GM23338 (cell line): ENCODE measurements at regions not wholly inside any gene's neighbourhood (a gene's known extent, or its start where the extent isn't known, plus 50 kb on each side); places are given as distances from the start of the nearest gene placed in this dataset.
A peak's percentile ranks its signal among the peaks of the same experiment; 100 is the strongest.

Experiments
- ATAC-seq: fragments of 200-7000 bp; cut with Tn5 transposase; 3 replicates; pipeline ENCODE4 v1.9.1; 2020
- DNase-seq: peaks from one replicate; pipeline ENCODE4 v3.0.0-alpha.2; 2015; ENCODE audit warnings: low spot score
- H2AFZ ChIP-seq: fragments of 200-600 bp; sonication (generic); 2 replicates; pipeline ENCODE4 v1.8.0; 2016; ENCODE audit warnings: antibody characterized with exemption, mild to moderate bottlenecking, moderate library complexity
- H3F3A ChIP-seq: fragments of 200-600 bp; sonication (generic); replicated peaks from 2 replicates; pipeline ENCODE4 v1.8.0; 2017; ENCODE audit warnings: antibody characterized with exemption, mixed run types, low read depth
- H3K27ac ChIP-seq: fragments of 200-600 bp; sonication (generic); 2 replicates; pipeline ENCODE4 v1.6.1; 2016; ENCODE audit warnings: low read depth
- H3K27me3 ChIP-seq: fragments of 200-600 bp; sonication (generic); 2 replicates; pipeline ENCODE4 v1.8.0; 2016; ENCODE audit warnings: mild to moderate bottlenecking, mixed run types, moderate library complexity; ENCODE audit not compliant: insufficient read depth
- H3K36me3 ChIP-seq: fragments of 200-600 bp; sonication (generic); 2 replicates; pipeline ENCODE4 v1.8.0; 2016; ENCODE audit warnings: mild to moderate bottlenecking; ENCODE audit not compliant: insufficient read depth
- H3K4me1 ChIP-seq: fragments of 200-600 bp; sonication (generic); 2 replicates; pipeline ENCODE4 v1.8.0; 2016; ENCODE audit warnings: mild to moderate bottlenecking, moderate library complexity; ENCODE audit not compliant: insufficient read depth
- H3K4me2 ChIP-seq: fragments of 200-600 bp; sonication (generic); 2 replicates; pipeline ENCODE4 v1.7.1; 2017; ENCODE audit warnings: mixed run types
- H3K4me3 ChIP-seq: fragments of 200-600 bp; sonication (generic); 2 replicates; pipeline ENCODE4 v1.6.1; 2016; ENCODE audit warnings: mixed run types
- H3K79me2 ChIP-seq: fragments of 200-600 bp; sonication (generic); replicated peaks from 2 replicates; pipeline ENCODE4 v1.8.0; 2017; ENCODE audit warnings: mild to moderate bottlenecking; ENCODE audit not compliant: insufficient read depth
- H3K9me2 ChIP-seq: fragments of 200-600 bp; sonication (generic); 2 replicates; pipeline ENCODE4 v1.8.0; 2017; ENCODE audit not compliant: insufficient read depth
- H4K20me1 ChIP-seq: fragments of 200-600 bp; sonication (generic); replicated peaks from 2 replicates; pipeline ENCODE4 v1.8.0; 2017; ENCODE audit warnings: mild to moderate bottlenecking; ENCODE audit not compliant: insufficient read depth
- H3K27ac Mint-ChIP-seq: 2 replicates; pipeline ENCODE4 v1.8.0; 2020; ENCODE audit warnings: inconsistent platforms, mild to moderate bottlenecking, moderate library complexity, mixed read lengths
- H3K27me3 Mint-ChIP-seq: 3 replicates; pipeline ENCODE4 v1.8.0; 2022; ENCODE audit warnings: low read depth, mild to moderate bottlenecking, moderate library complexity, mixed read lengths, inconsistent platforms; ENCODE audit not compliant: insufficient read depth, poor library complexity
- H3K36me3 Mint-ChIP-seq: 3 replicates; pipeline ENCODE4 v1.8.0; 2021; ENCODE audit warnings: low read depth, mild to moderate bottlenecking, inconsistent platforms, moderate library complexity, mixed read lengths
- H3K4me1 Mint-ChIP-seq: 3 replicates; pipeline ENCODE4 v1.8.0; 2020; ENCODE audit warnings: mild to moderate bottlenecking, inconsistent platforms, mixed read lengths
- H3K4me3 Mint-ChIP-seq: 3 replicates; pipeline ENCODE4 v1.8.0; 2021; ENCODE audit warnings: moderate library complexity, mild to moderate bottlenecking, inconsistent platforms, mixed read lengths
- H3K9me3 Mint-ChIP-seq: 3 replicates; pipeline ENCODE4 v1.8.0; 2020; ENCODE audit warnings: moderate library complexity, mild to moderate bottlenecking, inconsistent platforms, mixed read lengths
- CREB1 ChIP-seq: fragments of 250-450 bp; sonication (Bioruptor Pico); IDR thresholded peaks from 2 replicates; pipeline ENCODE4 v1.5.0; 2020; ENCODE audit warnings: low read depth, mild to moderate bottlenecking, moderate library complexity
- EZH2 ChIP-seq: fragments of 200-600 bp; sonication (generic); IDR thresholded peaks from one replicate; pipeline ENCODE4 v1.8.0; 2017; ENCODE audit warnings: antibody characterized with exemption, mild to moderate bottlenecking, low read depth; ENCODE audit not compliant: unreplicated experiment
- EZH2phosphoT487 ChIP-seq: fragments of 200-600 bp; sonication (generic); IDR thresholded peaks from one replicate; pipeline ENCODE4 v1.8.1; 2018; ENCODE audit warnings: antibody characterized with exemption; ENCODE audit not compliant: unreplicated experiment
- JUNB ChIP-seq: IDR thresholded peaks from one replicate; pipeline ENCODE4 v1.6.1; 2016; ENCODE audit warnings: antibody characterized with exemption; ENCODE audit not compliant: unreplicated experiment
- NANOG ChIP-seq: IDR thresholded peaks from 2 replicates; pipeline ENCODE4 v1.6.1; 2016; ENCODE audit warnings: antibody characterized with exemption, borderline replicate concordance
- POLR2AphosphoS5 ChIP-seq: IDR thresholded peaks from 2 replicates; pipeline ENCODE4 v1.6.1; 2016; ENCODE audit warnings: antibody characterized with exemption, low read depth
- STAT1 ChIP-seq: IDR thresholded peaks from one replicate; pipeline ENCODE4 v1.6.1; 2016; ENCODE audit warnings: antibody characterized with exemption; ENCODE audit not compliant: unreplicated experiment
- ZNF114 ChIP-seq: fragments of 250-450 bp; sonication (Bioruptor Pico); IDR thresholded peaks from 2 replicates; pipeline ENCODE4 v1.5.0; 2020; ENCODE audit warnings: mild to moderate bottlenecking, moderate library complexity
- ZNF331 ChIP-seq: fragments of 250-450 bp; sonication (Bioruptor Pico); IDR thresholded peaks from 2 replicates; pipeline ENCODE4 v1.5.0; 2020; ENCODE audit warnings: low read depth, mild to moderate bottlenecking, moderate library complexity
- TF ChIP-seq, protein P1 (sequence below): IDR thresholded peaks from one replicate; pipeline ENCODE4 v1.6.1; 2018; ENCODE audit warnings: antibody characterized with exemption; ENCODE audit not compliant: unreplicated experiment
- TF ChIP-seq, protein P2 (sequence below), 2 experiments: fragments of 200-600 bp in 1 of 2; sonication (generic) in 1 of 2; conservative IDR thresholded peaks; 2 replicates each; pipeline versions ENCODE4 v1.5.1 to v1.6.1; 2016 to 2017; ENCODE audit warnings: antibody characterized with exemption in 2 of 2, low read depth in 2 of 2, mild to moderate bottlenecking in 2 of 2, moderate library complexity in 1 of 2
- TF ChIP-seq, protein P3 (sequence below): fragments of 250-450 bp; sonication (Bioruptor Pico); IDR thresholded peaks from 2 replicates; pipeline ENCODE4 v1.5.0; 2020; ENCODE audit warnings: mild to moderate bottlenecking, moderate library complexity
- TF ChIP-seq, protein P4 (sequence below): IDR thresholded peaks from 2 replicates; pipeline ENCODE4 v1.6.1; 2016; ENCODE audit warnings: antibody characterized with exemption

DNA sequence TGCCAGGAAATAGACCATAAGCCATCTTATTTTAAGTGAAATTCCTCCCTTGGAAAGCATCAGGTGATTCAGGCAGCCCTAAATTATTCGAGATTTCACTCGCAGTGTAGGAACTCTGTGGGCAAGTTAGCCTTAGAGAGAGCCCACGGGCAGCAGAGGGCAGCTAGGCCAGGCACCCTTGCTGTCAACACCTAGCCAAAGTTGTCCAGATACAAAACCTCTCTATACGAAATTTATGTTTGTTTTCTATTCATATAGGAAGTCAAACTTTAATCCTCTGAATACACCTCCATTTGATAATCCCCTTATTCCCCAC, 1043.5 kb downstream of the GATA3 start:
- Mint-ChIP-seq H3K27ac (no peak overlapping the region), H3K4me1 (no peaks in the 10 kb centered on the region), H3K9me3 (no peaks in the 10 kb centered on the region), H3K27me3 (peaks cover 74% of the 10 kb centered on the region), H3K36me3 (no peaks in the 10 kb centered on the region), H3K4me3 (no peak overlapping the region)
- TF ChIP-seq EZH2phosphoT487 (no peak), EZH2 (no peak), CREB1 (CRISPR knock-in tag) (no peak), JUNB (no peak), POLR2AphosphoS5 (no peak), STAT1 (no peak), ZNF114 (CRISPR knock-in tag) (no peak), NANOG (no peak), ZNF331 (no peak)
- TF ChIP-seq, protein P1, sequence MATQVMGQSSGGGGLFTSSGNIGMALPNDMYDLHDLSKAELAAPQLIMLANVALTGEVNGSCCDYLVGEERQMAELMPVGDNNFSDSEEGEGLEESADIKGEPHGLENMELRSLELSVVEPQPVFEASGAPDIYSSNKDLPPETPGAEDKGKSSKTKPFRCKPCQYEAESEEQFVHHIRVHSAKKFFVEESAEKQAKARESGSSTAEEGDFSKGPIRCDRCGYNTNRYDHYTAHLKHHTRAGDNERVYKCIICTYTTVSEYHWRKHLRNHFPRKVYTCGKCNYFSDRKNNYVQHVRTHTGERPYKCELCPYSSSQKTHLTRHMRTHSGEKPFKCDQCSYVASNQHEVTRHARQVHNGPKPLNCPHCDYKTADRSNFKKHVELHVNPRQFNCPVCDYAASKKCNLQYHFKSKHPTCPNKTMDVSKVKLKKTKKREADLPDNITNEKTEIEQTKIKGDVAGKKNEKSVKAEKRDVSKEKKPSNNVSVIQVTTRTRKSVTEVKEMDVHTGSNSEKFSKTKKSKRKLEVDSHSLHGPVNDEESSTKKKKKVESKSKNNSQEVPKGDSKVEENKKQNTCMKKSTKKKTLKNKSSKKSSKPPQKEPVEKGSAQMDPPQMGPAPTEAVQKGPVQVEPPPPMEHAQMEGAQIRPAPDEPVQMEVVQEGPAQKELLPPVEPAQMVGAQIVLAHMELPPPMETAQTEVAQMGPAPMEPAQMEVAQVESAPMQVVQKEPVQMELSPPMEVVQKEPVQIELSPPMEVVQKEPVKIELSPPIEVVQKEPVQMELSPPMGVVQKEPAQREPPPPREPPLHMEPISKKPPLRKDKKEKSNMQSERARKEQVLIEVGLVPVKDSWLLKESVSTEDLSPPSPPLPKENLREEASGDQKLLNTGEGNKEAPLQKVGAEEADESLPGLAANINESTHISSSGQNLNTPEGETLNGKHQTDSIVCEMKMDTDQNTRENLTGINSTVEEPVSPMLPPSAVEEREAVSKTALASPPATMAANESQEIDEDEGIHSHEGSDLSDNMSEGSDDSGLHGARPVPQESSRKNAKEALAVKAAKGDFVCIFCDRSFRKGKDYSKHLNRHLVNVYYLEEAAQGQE: no peak
- TF ChIP-seq, protein P2, sequence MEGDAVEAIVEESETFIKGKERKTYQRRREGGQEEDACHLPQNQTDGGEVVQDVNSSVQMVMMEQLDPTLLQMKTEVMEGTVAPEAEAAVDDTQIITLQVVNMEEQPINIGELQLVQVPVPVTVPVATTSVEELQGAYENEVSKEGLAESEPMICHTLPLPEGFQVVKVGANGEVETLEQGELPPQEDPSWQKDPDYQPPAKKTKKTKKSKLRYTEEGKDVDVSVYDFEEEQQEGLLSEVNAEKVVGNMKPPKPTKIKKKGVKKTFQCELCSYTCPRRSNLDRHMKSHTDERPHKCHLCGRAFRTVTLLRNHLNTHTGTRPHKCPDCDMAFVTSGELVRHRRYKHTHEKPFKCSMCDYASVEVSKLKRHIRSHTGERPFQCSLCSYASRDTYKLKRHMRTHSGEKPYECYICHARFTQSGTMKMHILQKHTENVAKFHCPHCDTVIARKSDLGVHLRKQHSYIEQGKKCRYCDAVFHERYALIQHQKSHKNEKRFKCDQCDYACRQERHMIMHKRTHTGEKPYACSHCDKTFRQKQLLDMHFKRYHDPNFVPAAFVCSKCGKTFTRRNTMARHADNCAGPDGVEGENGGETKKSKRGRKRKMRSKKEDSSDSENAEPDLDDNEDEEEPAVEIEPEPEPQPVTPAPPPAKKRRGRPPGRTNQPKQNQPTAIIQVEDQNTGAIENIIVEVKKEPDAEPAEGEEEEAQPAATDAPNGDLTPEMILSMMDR (conservative IDR thresholded peaks at IDR 0.05; ENCODE audit: low read depth in 2 of 2): no peak
- TF ChIP-seq, protein P3, sequence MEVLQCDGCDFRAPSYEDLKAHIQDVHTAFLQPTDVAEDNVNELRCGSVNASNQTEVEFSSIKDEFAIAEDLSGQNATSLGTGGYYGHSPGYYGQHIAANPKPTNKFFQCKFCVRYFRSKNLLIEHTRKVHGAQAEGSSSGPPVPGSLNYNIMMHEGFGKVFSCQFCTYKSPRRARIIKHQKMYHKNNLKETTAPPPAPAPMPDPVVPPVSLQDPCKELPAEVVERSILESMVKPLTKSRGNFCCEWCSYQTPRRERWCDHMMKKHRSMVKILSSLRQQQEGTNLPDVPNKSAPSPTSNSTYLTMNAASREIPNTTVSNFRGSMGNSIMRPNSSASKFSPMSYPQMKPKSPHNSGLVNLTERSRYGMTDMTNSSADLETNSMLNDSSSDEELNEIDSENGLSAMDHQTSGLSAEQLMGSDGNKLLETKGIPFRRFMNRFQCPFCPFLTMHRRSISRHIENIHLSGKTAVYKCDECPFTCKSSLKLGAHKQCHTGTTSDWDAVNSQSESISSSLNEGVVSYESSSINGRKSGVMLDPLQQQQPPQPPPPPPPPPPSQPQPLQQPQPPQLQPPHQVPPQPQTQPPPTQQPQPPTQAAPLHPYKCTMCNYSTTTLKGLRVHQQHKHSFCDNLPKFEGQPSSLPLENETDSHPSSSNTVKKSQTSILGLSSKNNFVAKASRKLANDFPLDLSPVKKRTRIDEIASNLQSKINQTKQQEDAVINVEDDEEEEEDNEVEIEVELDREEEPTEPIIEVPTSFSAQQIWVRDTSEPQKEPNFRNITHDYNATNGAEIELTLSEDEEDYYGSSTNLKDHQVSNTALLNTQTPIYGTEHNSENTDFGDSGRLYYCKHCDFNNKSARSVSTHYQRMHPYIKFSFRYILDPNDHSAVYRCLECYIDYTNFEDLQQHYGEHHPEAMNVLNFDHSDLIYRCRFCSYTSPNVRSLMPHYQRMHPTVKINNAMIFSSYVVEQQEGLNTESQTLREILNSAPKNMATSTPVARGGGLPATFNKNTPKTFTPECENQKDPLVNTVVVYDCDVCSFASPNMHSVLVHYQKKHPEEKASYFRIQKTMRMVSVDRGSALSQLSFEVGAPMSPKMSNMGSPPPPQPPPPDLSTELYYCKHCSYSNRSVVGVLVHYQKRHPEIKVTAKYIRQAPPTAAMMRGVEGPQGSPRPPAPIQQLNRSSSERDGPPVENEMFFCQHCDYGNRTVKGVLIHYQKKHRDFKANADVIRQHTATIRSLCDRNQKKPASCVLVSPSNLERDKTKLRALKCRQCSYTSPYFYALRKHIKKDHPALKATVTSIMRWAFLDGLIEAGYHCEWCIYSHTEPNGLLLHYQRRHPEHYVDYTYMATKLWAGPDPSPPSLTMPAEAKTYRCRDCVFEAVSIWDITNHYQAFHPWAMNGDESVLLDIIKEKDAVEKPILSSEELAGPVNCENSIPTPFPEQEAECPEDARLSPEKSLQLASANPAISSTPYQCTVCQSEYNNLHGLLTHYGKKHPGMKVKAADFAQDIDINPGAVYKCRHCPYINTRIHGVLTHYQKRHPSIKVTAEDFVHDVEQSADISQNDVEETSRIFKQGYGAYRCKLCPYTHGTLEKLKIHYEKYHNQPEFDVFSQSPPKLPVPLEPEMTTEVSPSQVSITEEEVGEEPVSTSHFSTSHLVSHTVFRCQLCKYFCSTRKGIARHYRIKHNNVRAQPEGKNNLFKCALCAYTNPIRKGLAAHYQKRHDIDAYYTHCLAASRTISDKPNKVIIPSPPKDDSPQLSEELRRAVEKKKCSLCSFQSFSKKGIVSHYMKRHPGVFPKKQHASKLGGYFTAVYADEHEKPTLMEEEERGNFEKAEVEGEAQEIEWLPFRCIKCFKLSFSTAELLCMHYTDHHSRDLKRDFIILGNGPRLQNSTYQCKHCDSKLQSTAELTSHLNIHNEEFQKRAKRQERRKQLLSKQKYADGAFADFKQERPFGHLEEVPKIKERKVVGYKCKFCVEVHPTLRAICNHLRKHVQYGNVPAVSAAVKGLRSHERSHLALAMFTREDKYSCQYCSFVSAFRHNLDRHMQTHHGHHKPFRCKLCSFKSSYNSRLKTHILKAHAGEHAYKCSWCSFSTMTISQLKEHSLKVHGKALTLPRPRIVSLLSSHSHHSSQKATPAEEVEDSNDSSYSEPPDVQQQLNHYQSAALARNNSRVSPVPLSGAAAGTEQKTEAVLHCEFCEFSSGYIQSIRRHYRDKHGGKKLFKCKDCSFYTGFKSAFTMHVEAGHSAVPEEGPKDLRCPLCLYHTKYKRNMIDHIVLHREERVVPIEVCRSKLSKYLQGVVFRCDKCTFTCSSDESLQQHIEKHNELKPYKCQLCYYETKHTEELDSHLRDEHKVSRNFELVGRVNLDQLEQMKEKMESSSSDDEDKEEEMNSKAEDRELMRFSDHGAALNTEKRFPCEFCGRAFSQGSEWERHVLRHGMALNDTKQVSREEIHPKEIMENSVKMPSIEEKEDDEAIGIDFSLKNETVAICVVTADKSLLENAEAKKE (CRISPR knock-in tag): no peak
- TF ChIP-seq, protein P4, sequence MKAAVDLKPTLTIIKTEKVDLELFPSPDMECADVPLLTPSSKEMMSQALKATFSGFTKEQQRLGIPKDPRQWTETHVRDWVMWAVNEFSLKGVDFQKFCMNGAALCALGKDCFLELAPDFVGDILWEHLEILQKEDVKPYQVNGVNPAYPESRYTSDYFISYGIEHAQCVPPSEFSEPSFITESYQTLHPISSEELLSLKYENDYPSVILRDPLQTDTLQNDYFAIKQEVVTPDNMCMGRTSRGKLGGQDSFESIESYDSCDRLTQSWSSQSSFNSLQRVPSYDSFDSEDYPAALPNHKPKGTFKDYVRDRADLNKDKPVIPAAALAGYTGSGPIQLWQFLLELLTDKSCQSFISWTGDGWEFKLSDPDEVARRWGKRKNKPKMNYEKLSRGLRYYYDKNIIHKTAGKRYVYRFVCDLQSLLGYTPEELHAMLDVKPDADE: no peak
- H2AFZ ChIP-seq: no peak overlapping the region
- H3K4me3 ChIP-seq: no peak overlapping the region
- no peaks in the 10 kb centered on the region for H3F3A ChIP-seq
- H3K27me3 ChIP-seq: peaks cover 100% of the 10 kb centered on the region
- no peak overlapping the region for H3K4me2 ChIP-seq
- H3K27ac ChIP-seq: no peak overlapping the region
- ATAC-seq (peak; percentile 54), DNase-seq (peak; percentile 23)
- H3K79me2 ChIP-seq: no peaks in the 10 kb centered on the region
- H3K36me3 ChIP-seq: no peaks in the 10 kb centered on the region
- no peaks in the 10 kb centered on the region for H3K4me1 ChIP-seq
- H3K9me2 ChIP-seq: no peaks in the 10 kb centered on the region
- no peaks in the 10 kb centered on the region; the same call in 1 of the 2 replicates for H4K20me1 ChIP-seq
